ENCODE measurements at regions not wholly inside any gene's neighbourhood (a gene's known extent, or its start where the extent isn't known, plus 50 kb on each side); places are given as distances from the start of the nearest gene placed in this dataset.

DNA sequence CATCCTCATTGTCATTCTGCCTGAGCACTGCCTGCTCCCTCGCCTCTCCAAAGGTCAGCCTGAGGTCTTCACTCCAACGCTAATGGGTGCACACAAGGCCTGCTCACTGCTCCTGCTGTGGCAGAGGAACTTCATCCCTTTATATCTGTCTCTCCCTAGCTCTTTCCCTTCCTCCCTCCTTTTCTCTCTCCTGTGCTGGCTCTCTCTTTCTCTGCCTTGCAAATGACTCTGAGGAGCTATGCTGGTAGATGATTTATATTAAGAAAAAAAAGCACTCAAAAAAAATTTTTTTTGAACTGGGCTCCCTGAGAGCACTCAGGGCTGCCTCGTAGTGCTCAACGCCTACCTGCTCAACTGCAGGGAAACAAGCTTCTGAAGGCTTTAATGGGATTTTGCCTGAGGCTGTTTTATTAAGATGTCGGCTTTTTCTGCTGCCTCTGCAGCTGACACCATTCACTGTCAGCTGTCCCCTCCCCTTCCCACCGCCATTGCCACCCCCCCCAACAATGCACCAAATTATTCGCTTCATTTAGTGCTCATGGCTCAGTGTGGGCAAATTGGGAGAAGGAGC is 137.7 kb upstream of the DEFB112 start:
- TF ChIP-seq POLR2A (IDR thresholded peaks at IDR 0.05): no peak
- TF ChIP-seq, protein P1, sequence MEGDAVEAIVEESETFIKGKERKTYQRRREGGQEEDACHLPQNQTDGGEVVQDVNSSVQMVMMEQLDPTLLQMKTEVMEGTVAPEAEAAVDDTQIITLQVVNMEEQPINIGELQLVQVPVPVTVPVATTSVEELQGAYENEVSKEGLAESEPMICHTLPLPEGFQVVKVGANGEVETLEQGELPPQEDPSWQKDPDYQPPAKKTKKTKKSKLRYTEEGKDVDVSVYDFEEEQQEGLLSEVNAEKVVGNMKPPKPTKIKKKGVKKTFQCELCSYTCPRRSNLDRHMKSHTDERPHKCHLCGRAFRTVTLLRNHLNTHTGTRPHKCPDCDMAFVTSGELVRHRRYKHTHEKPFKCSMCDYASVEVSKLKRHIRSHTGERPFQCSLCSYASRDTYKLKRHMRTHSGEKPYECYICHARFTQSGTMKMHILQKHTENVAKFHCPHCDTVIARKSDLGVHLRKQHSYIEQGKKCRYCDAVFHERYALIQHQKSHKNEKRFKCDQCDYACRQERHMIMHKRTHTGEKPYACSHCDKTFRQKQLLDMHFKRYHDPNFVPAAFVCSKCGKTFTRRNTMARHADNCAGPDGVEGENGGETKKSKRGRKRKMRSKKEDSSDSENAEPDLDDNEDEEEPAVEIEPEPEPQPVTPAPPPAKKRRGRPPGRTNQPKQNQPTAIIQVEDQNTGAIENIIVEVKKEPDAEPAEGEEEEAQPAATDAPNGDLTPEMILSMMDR (IDR thresholded peaks at IDR 0.05): no peak

Measured in body of pancreas (tissue), 4 donors.